ENCODE measurements at regions not wholly inside any gene's neighbourhood (a gene's known extent, or its start where the extent isn't known, plus 50 kb on each side); places are given as distances from the start of the nearest gene placed in this dataset.

GRCh38 chr12:115857160-115857920 lies 420.2 kb downstream of the MED13L start:
- no peak overlapping the region for H3K9ac ChIP-seq (ENCODE audit: insufficient read depth, low read length, poor library complexity, severe bottlenecking)
- Mint-ChIP-seq H3K4me3 (no peak overlapping the region), H3K27ac (no peak overlapping the region), H3K9me3 (peaks cover 0 to 2% (median 0%) of the 10 kb centered on the region in 7 donors), H3K27me3 (ENCODE audit: low read depth in 3 of 3) (peaks cover 5 to 12% (median 5%) of the 10 kb centered on the region in 3 donors), H3K4me1 (peaks cover 6% of the 10 kb centered on the region), H3K36me3 (no peaks in the 10 kb centered on the region)
- no peak for DNase-seq
- peaks cover 0 to 3% of the 10 kb centered on the region in 2 donors for H3K27me3 ChIP-seq (ENCODE audit: control insufficient read depth in 2 of 2, insufficient read depth in 2 of 2, low read length in 2 of 2)
- TF ChIP-seq, protein P1, sequence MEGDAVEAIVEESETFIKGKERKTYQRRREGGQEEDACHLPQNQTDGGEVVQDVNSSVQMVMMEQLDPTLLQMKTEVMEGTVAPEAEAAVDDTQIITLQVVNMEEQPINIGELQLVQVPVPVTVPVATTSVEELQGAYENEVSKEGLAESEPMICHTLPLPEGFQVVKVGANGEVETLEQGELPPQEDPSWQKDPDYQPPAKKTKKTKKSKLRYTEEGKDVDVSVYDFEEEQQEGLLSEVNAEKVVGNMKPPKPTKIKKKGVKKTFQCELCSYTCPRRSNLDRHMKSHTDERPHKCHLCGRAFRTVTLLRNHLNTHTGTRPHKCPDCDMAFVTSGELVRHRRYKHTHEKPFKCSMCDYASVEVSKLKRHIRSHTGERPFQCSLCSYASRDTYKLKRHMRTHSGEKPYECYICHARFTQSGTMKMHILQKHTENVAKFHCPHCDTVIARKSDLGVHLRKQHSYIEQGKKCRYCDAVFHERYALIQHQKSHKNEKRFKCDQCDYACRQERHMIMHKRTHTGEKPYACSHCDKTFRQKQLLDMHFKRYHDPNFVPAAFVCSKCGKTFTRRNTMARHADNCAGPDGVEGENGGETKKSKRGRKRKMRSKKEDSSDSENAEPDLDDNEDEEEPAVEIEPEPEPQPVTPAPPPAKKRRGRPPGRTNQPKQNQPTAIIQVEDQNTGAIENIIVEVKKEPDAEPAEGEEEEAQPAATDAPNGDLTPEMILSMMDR (IDR thresholded peaks at IDR 0.05) = no peak
- H3K79me2 ChIP-seq (ENCODE audit: insufficient read depth, low read length) = no peaks in the 10 kb centered on the region
- H3K4me2 ChIP-seq (replicated peaks; ENCODE audit: extremely low read depth, low read length, poor library complexity, severe bottlenecking) = no peak overlapping the region
- H3K36me3 ChIP-seq (replicated peaks in 1 of 2; ENCODE audit: control insufficient read depth in 1 of 2, insufficient read depth in 2 of 2, low read length in 2 of 2) = no peaks in the 10 kb centered on the region
- H2AFZ ChIP-seq (ENCODE audit: insufficient read depth, low read depth, low read length, poor library complexity, severe bottlenecking) = no peak overlapping the region
- no peaks in the 10 kb centered on the region for H3K9me3 ChIP-seq (replicated peaks in 1 of 2; ENCODE audit: control insufficient read depth in 1 of 2, insufficient read depth in 1 of 2, low read length in 2 of 2)
- H3K27ac ChIP-seq (ENCODE audit: low read depth in 1 of 2, low read length in 2 of 2) = no peak overlapping the region
- no peaks in the 10 kb centered on the region for H3K4me1 ChIP-seq (ENCODE audit: control insufficient read depth in 1 of 2, insufficient read depth in 2 of 2, low read length in 2 of 2)
- intact Hi-C loops (cut with micrococcal nuclease) = no loop called here
- H3K4me3 ChIP-seq (replicated peaks in 1 of 3; ENCODE audit: low read depth in 2 of 3, low read length in 3 of 3) = no peak overlapping the region
- no peaks in the 10 kb centered on the region for H4K20me1 ChIP-seq (ENCODE audit: insufficient read depth, low read length)
- WGBS (ENCODE audit: insufficient coverage) = 100% methylated on average over 1 of the region's 7 CpGs

DNA sequence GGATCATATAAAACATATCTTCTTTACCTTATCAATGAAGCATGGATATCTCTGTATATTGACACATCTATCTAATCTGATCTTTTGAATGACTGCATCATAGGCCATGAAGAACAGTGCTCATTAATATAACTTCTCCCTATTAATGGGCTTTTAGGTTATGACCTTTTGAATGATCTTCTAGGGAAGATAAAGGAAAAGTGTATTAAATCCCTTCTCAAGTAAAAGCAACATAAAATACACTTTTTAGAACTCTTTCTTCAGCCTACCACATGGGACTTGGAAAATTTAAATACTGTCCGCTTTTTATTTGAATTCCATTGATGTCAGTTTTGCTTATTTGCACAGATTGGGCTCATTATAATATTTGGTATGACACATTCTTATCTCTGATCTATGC lies 425.4 kb downstream of the MED13L start:
- DNase-seq = no peak
- H3K36me3 ChIP-seq (replicated peaks in 1 of 2; ENCODE audit: control insufficient read depth in 1 of 2, insufficient read depth in 2 of 2, low read length in 2 of 2) = no peaks in the 10 kb centered on the region
- no CpG with 5 or more reads among the region's 1 CpG for WGBS (ENCODE audit: insufficient coverage)
- H3K27ac Mint-ChIP-seq = no peak overlapping the region
- intact Hi-C loops (cut with micrococcal nuclease) = no loop called here
- no peaks in the 10 kb centered on the region for H3K4me1 ChIP-seq (ENCODE audit: control insufficient read depth in 1 of 2, insufficient read depth in 2 of 2, low read length in 2 of 2)
- H4K20me1 ChIP-seq (ENCODE audit: insufficient read depth, low read length) = no peaks in the 10 kb centered on the region
- no peaks in the 10 kb centered on the region for H3K79me2 ChIP-seq (ENCODE audit: insufficient read depth, low read length)
- no peaks in the 10 kb centered on the region for H3K27me3 ChIP-seq (ENCODE audit: control insufficient read depth in 2 of 2, insufficient read depth in 2 of 2, low read length in 2 of 2)
- no peak overlapping the region for H3K9ac ChIP-seq (ENCODE audit: insufficient read depth, low read length, poor library complexity, severe bottlenecking)
- H3K36me3 Mint-ChIP-seq = no peaks in the 10 kb centered on the region
- peaks cover 0 to 4% (median 3%) of the 10 kb centered on the region in 3 donors for H3K27me3 Mint-ChIP-seq (ENCODE audit: low read depth in 3 of 3)
- H3K9me3 ChIP-seq (replicated peaks in 1 of 2; ENCODE audit: control insufficient read depth in 1 of 2, insufficient read depth in 1 of 2, low read length in 2 of 2) = no peaks in the 10 kb centered on the region
- peaks cover 0 to 3% (median 0%) of the 10 kb centered on the region in 7 donors for H3K9me3 Mint-ChIP-seq
- no peak overlapping the region for H3K4me2 ChIP-seq (replicated peaks; ENCODE audit: extremely low read depth, low read length, poor library complexity, severe bottlenecking)
- no peak overlapping the region for H3K27ac ChIP-seq (ENCODE audit: low read depth in 1 of 2, low read length in 2 of 2)
- no peak overlapping the region for H3K4me3 ChIP-seq (replicated peaks in 1 of 3; ENCODE audit: low read depth in 2 of 3, low read length in 3 of 3)
- no peaks in the 10 kb centered on the region for H3K4me1 Mint-ChIP-seq
- H3K4me3 Mint-ChIP-seq = no peak overlapping the region
- H2AFZ ChIP-seq (ENCODE audit: insufficient read depth, low read depth, low read length, poor library complexity, severe bottlenecking) = no peak overlapping the region
- TF ChIP-seq, protein P1 (IDR thresholded peaks at IDR 0.05) = no peak
